H9 (cell line): ENCODE measurements at regions not wholly inside any gene's neighbourhood (a gene's known extent, or its start where the extent isn't known, plus 50 kb on each side); places are given as distances from the start of the nearest gene placed in this dataset.

Experiments used
- DNase-seq: peaks from one replicate; pipeline ENCODE4 v3.0.0-alpha.2; 2017
- H2AFZ ChIP-seq: one replicate; pipeline ENCODE4 v1.6.1; 2013; ENCODE audit warnings: mild to moderate bottlenecking, low read length, control low read depth, moderate library complexity
- H2AK5ac ChIP-seq: 2 replicates; pipeline ENCODE4 v1.6.1; 2013; ENCODE audit warnings: low read length, control low read depth, mixed read lengths; ENCODE audit not compliant: insufficient read length
- H2BK120ac ChIP-seq: one replicate; pipeline ENCODE4 v1.6.1; 2013; ENCODE audit warnings: low read depth, mild to moderate bottlenecking, low read length, control low read depth, inconsistent platforms; ENCODE audit not compliant: poor library complexity, severe bottlenecking
- H2BK12ac ChIP-seq: 2 replicates; pipeline ENCODE4 v1.6.1; 2013; ENCODE audit warnings: low read length, control low read depth, mixed read lengths, low read depth; ENCODE audit not compliant: insufficient read length
- H2BK15ac ChIP-seq: 2 replicates; pipeline ENCODE4 v1.6.1; 2013; ENCODE audit warnings: low read depth, low read length, control low read depth
- H2BK20ac ChIP-seq: one replicate; pipeline ENCODE4 v1.6.1; 2013; ENCODE audit warnings: low read depth, mild to moderate bottlenecking, low read length, control low read depth, inconsistent platforms; ENCODE audit not compliant: poor library complexity, severe bottlenecking
- H2BK5ac ChIP-seq: 2 replicates; pipeline ENCODE4 v1.6.1; 2013; ENCODE audit warnings: low read length, control low read depth, mixed read lengths; ENCODE audit not compliant: insufficient read length
- H3K14ac ChIP-seq: 2 replicates; pipeline ENCODE4 v1.6.1; 2013; ENCODE audit warnings: low read length, control low read depth; ENCODE audit not compliant: insufficient read depth
- H3K18ac ChIP-seq: 2 replicates; pipeline ENCODE4 v1.6.1; 2013; ENCODE audit warnings: low read depth, mild to moderate bottlenecking, mixed read lengths, low read length, control low read depth; ENCODE audit not compliant: insufficient read length
- H3K23ac ChIP-seq: 2 replicates; pipeline ENCODE4 v1.6.1; 2013; ENCODE audit warnings: low read length, control low read depth, mixed read lengths, low read depth; ENCODE audit not compliant: insufficient read length
- H3K23me2 ChIP-seq: 2 replicates; pipeline ENCODE4 v1.6.1; 2013; ENCODE audit warnings: low read depth, mild to moderate bottlenecking, mixed read lengths, low read length, control low read depth; ENCODE audit not compliant: insufficient read length, poor library complexity, severe bottlenecking
- H3K27ac ChIP-seq: 2 replicates; pipeline ENCODE4 v1.5.1; 2013; ENCODE audit warnings: low read length, control low read depth, mixed read lengths, low read depth; ENCODE audit not compliant: insufficient read length
- H3K27me3 ChIP-seq: 2 replicates; pipeline ENCODE4 v1.6.1; 2013; ENCODE audit warnings: low read length, control low read depth, inconsistent platforms; ENCODE audit not compliant: insufficient read depth
- H3K4ac ChIP-seq: 2 replicates; pipeline ENCODE4 v1.6.1; 2013; ENCODE audit warnings: low read depth, mild to moderate bottlenecking, control low read depth, inconsistent platforms, low read length, moderate library complexity
- H3K4me1 ChIP-seq: 2 replicates; pipeline ENCODE4 v1.6.1; 2013; ENCODE audit warnings: low read length, control low read depth, inconsistent platforms; ENCODE audit not compliant: insufficient read depth
- H3K4me2 ChIP-seq: 2 replicates; pipeline ENCODE4 v1.6.1; 2013; ENCODE audit warnings: low read length, control low read depth, mixed read lengths; ENCODE audit not compliant: insufficient read length, insufficient read depth
- H3K56ac ChIP-seq: 2 replicates; pipeline ENCODE4 v1.6.1; 2013; ENCODE audit warnings: low read depth, mild to moderate bottlenecking, mixed read lengths, low read length, control low read depth; ENCODE audit not compliant: insufficient read length
- H3K79me1 ChIP-seq: 2 replicates; pipeline ENCODE4 v1.6.1; 2013; ENCODE audit warnings: low read depth, mild to moderate bottlenecking, moderate library complexity, low read length, control low read depth, inconsistent platforms; ENCODE audit not compliant: insufficient read depth, poor library complexity, severe bottlenecking
- H3K79me2 ChIP-seq: 2 replicates; pipeline ENCODE4 v1.6.1; 2013; ENCODE audit warnings: low read length, control low read depth, inconsistent platforms; ENCODE audit not compliant: insufficient read depth
- H3K9ac ChIP-seq: 2 replicates; pipeline ENCODE4 v1.6.1; 2013; ENCODE audit warnings: low read length, control low read depth, mixed read lengths; ENCODE audit not compliant: insufficient read length; ENCODE audit errors: extremely low read depth
- H3K9me3 ChIP-seq: one replicate; pipeline ENCODE4 v1.6.1; 2013; ENCODE audit warnings: low read depth, low read length, inconsistent platforms; ENCODE audit not compliant: control insufficient read depth
- H3T11ph ChIP-seq: one replicate; pipeline ENCODE4 v1.6.1; 2013; ENCODE audit warnings: mild to moderate bottlenecking, low read length, control low read depth, inconsistent platforms
- H4K20me1 ChIP-seq: one replicate; pipeline ENCODE4 v1.6.1; 2013; ENCODE audit not compliant: control insufficient read depth, insufficient read length, insufficient read depth
- H4K5ac ChIP-seq: 2 replicates; pipeline ENCODE4 v1.6.1; 2013; ENCODE audit warnings: low read depth, mild to moderate bottlenecking, mixed read lengths, low read length, control low read depth; ENCODE audit not compliant: insufficient read length
- H4K8ac ChIP-seq: replicated peaks from 2 replicates; pipeline ENCODE4 v1.6.1; 2013; ENCODE audit warnings: low read length, control low read depth, mixed read lengths, low read depth; ENCODE audit not compliant: insufficient read length
- H4K91ac ChIP-seq: 2 replicates; pipeline ENCODE4 v1.6.1; 2013; ENCODE audit warnings: low read depth, mild to moderate bottlenecking, moderate library complexity, mixed read lengths, low read length, control low read depth; ENCODE audit not compliant: insufficient read length
- H3K27ac Mint-ChIP-seq, 3 experiments: 2 replicates in 2 of 3; 3 replicates in 1 of 3; pipeline ENCODE4 v1.8.0; 2020 to 2021; ENCODE audit warnings: mixed read lengths in 3 of 3, mild to moderate bottlenecking in 1 of 3, moderate library complexity in 1 of 3
- H3K27me3 Mint-ChIP-seq: 2 replicates; pipeline ENCODE4 v1.8.0; 2021; ENCODE audit warnings: low read depth, mild to moderate bottlenecking, moderate library complexity, mixed read lengths
- H3K36me3 Mint-ChIP-seq, 3 experiments: 2 replicates in 2 of 3; 3 replicates in 1 of 3; pipeline ENCODE4 v1.8.0; 2020 to 2021; ENCODE audit warnings: low read depth in 3 of 3, mixed read lengths in 3 of 3; ENCODE audit not compliant: insufficient read depth in 1 of 3
- H3K4me1 Mint-ChIP-seq, 2 experiments: 2 replicates each; pipeline ENCODE4 v1.8.0; 2020; ENCODE audit warnings: mixed read lengths in 2 of 2
- H3K4me3 Mint-ChIP-seq, 2 experiments: 2 replicates in 1 of 2; 3 replicates in 1 of 2; pipeline ENCODE4 v1.8.0; 2020 to 2021; ENCODE audit warnings: mild to moderate bottlenecking in 2 of 2, mixed read lengths in 2 of 2, moderate library complexity in 1 of 2
- H3K9me3 Mint-ChIP-seq, 2 experiments: 2 replicates in 1 of 2; 3 replicates in 1 of 2; pipeline ENCODE4 v1.8.0; 2020; ENCODE audit warnings: mild to moderate bottlenecking in 2 of 2, mixed read lengths in 2 of 2, moderate library complexity in 1 of 2
- CTCF ChIP-seq: fragments of 200-600 bp; sonication (generic); conservative IDR thresholded peaks from 3 replicates; pipeline ENCODE4 v1.8.0; 2021; ENCODE audit warnings: antibody characterized with exemption, mild to moderate bottlenecking
- WGBS: extraction: QIAGEN DNeasy Blood & Tissue Kit; methylation state at CpG from one replicate; pipeline ENCODE4 v1.1.7; 2013; ENCODE audit warnings: missing lambda C conversion rate, low lambda C conversion rate, mixed read lengths; ENCODE audit not compliant: insufficient read length; ENCODE audit errors: extremely low coverage; 5-methylcytosine and 5-hydroxymethylcytosine counted together

GRCh38 chr15:88735212-88735611 lies 68.0 kb upstream of the ACAN start:
- no peak overlapping the region for H3K4me2 ChIP-seq
- no peak overlapping the region for H2AFZ ChIP-seq
- H4K91ac ChIP-seq: no peak overlapping the region
- H3K79me1 ChIP-seq: no peaks in the 10 kb centered on the region
- H3K18ac ChIP-seq: no peak overlapping the region
- H3K23ac ChIP-seq: no peak overlapping the region
- no peak for DNase-seq
- H3K79me2 ChIP-seq: no peaks in the 10 kb centered on the region
- TF ChIP-seq CTCF: no peak
- no peak overlapping the region for H3K4ac ChIP-seq
- H2BK20ac ChIP-seq: no peak overlapping the region
- no peak overlapping the region for H2BK120ac ChIP-seq
- Mint-ChIP-seq H3K4me1 (peaks cover 0 to 2% of the 10 kb centered on the region in 2 experiments; a peak in 1 of 4 replicates), H3K36me3 (no peaks in the 10 kb centered on the region), H3K27me3 (peaks cover 21% of the 10 kb centered on the region), H3K9me3 (peaks cover 0 to 2% of the 10 kb centered on the region in 2 experiments; a peak in 2 of 5 replicates), H3K4me3 (no peak overlapping the region), H3K27ac (no peak overlapping the region)
- H3K4me1 ChIP-seq: no peaks in the 10 kb centered on the region
- H4K20me1 ChIP-seq: no peaks in the 10 kb centered on the region
- H4K5ac ChIP-seq: no peak overlapping the region
- no peak overlapping the region for H3K9ac ChIP-seq
- no peak overlapping the region for H3K14ac ChIP-seq
- no peak overlapping the region for H2AK5ac ChIP-seq
- no CpG with 5 or more reads among the region's 1 CpG for WGBS
- H3K56ac ChIP-seq: no peak overlapping the region
- H3K27me3 ChIP-seq: no peaks in the 10 kb centered on the region
- no peak overlapping the region for H3K27ac ChIP-seq
- no peaks in the 10 kb centered on the region for H3K23me2 ChIP-seq
- no peaks in the 10 kb centered on the region for H3K9me3 ChIP-seq
- H2BK5ac ChIP-seq: no peak overlapping the region
- H3T11ph ChIP-seq: no peak overlapping the region
- H2BK12ac ChIP-seq: no peak overlapping the region
- H4K8ac ChIP-seq: no peak overlapping the region
- no peak overlapping the region for H2BK15ac ChIP-seq
